OCI-LY1 (cell line): ENCODE measurements at regions not wholly inside any gene's neighbourhood (a gene's known extent, or its start where the extent isn't known, plus 50 kb on each side); places are given as distances from the start of the nearest gene placed in this dataset.

Experiments
- H2AFZ ChIP-seq: fragments of 200-600 bp; sonication (generic), shearing (Covaris generic); 2 replicates; pipeline ENCODE4 v1.6.0; 2014; ENCODE audit warnings: antibody characterized with exemption, mild to moderate bottlenecking, low read length
- H3F3A ChIP-seq: fragments of 200-600 bp; sonication (generic), shearing (Covaris generic); 2 replicates; pipeline ENCODE4 v1.6.0; 2014; ENCODE audit warnings: mild to moderate bottlenecking, antibody characterized with exemption, low read length, moderate library complexity; ENCODE audit not compliant: insufficient read depth
- H3K27ac ChIP-seq: fragments of 200-600 bp; sonication (generic); 2 replicates; pipeline ENCODE4 v1.5.1; 2014; ENCODE audit warnings: low read length, mixed run types, mild to moderate bottlenecking, low read depth; ENCODE audit not compliant: poor library complexity, severe bottlenecking
- H3K27me3 ChIP-seq: fragments of 200-600 bp; sonication (generic); 2 replicates; pipeline ENCODE4 v1.6.0; 2014; ENCODE audit warnings: antibody characterized with exemption, mild to moderate bottlenecking, low read length, moderate library complexity; ENCODE audit not compliant: insufficient read depth
- H3K36me3 ChIP-seq: fragments of 200-600 bp; sonication (generic); 2 replicates; pipeline ENCODE4 v1.6.1; 2014; ENCODE audit warnings: mild to moderate bottlenecking, antibody characterized with exemption, low read length, moderate library complexity, mixed read lengths; ENCODE audit not compliant: insufficient read depth
- H3K4me1 ChIP-seq: fragments of 200-600 bp; sonication (generic); 2 replicates; pipeline ENCODE4 v1.5.1; 2014; ENCODE audit warnings: mild to moderate bottlenecking, low read length, moderate library complexity; ENCODE audit not compliant: insufficient read depth, severe bottlenecking
- H3K4me2 ChIP-seq: fragments of 200-600 bp; sonication (generic), shearing (Covaris generic); 2 replicates; pipeline ENCODE4 v1.6.1; 2014; ENCODE audit warnings: low read length
- H3K4me3 ChIP-seq: fragments of 200-600 bp; sonication (generic); 2 replicates; pipeline ENCODE4 v1.5.1; 2014; ENCODE audit warnings: low read length, low read depth, mild to moderate bottlenecking, mixed read lengths; ENCODE audit not compliant: poor library complexity, severe bottlenecking
- H3K79me2 ChIP-seq: fragments of 200-600 bp; shearing (Covaris generic); 2 replicates; pipeline ENCODE4 v1.6.1; 2016; ENCODE audit warnings: mixed run types, low read length, mixed read lengths; ENCODE audit not compliant: insufficient read depth
- H3K9ac ChIP-seq: fragments of 200-600 bp; sonication (generic), shearing (Covaris generic); 2 replicates; pipeline ENCODE4 v1.6.1; 2014; ENCODE audit warnings: mild to moderate bottlenecking, low read length, mixed read lengths
- H3K9me2 ChIP-seq: fragments of 200-600 bp; sonication (generic), shearing (Covaris generic); 2 replicates; pipeline ENCODE4 v1.6.1; 2014; ENCODE audit warnings: low read depth, mild to moderate bottlenecking, low read length, mixed read lengths
- H3K9me3 ChIP-seq: fragments of 200-600 bp; shearing (Covaris generic); 2 replicates; pipeline ENCODE4 v1.6.1; 2014; ENCODE audit warnings: low read length, mixed read lengths
- H4K20me1 ChIP-seq: fragments of 200-600 bp; sonication (generic), shearing (Covaris generic); 2 replicates; pipeline ENCODE4 v1.6.0; 2016; ENCODE audit warnings: mild to moderate bottlenecking, low read length; ENCODE audit not compliant: insufficient read depth
- EZH2 ChIP-seq: fragments of 200-600 bp; sonication (generic), shearing (Covaris generic); IDR thresholded peaks from 2 replicates; pipeline ENCODE4 v1.8.0; 2017; ENCODE audit warnings: borderline replicate concordance, mixed run types, mild to moderate bottlenecking, antibody characterized with exemption, low read length, moderate library complexity, mixed read lengths
- TF ChIP-seq, protein P1 (sequence below): fragments of 200-600 bp; sonication (generic), shearing (Covaris generic); IDR thresholded peaks from 2 replicates; pipeline ENCODE4 v1.5.1; 2017; ENCODE audit warnings: mild to moderate bottlenecking, antibody characterized with exemption, low read length, moderate library complexity, mixed read lengths

GRCh38 chr14:45434221-45434620, 181.2 kb upstream of the MIS18BP1 start:
- Histone ChIP-seq H3K9me3 (no peaks in the 10 kb centered on the region), H3K4me2 (no peak overlapping the region), H3K4me1 (no peaks in the 10 kb centered on the region), H3K79me2 (no peaks in the 10 kb centered on the region), H3K27ac (no peak overlapping the region), H3K27me3 (no peaks in the 10 kb centered on the region), H3K9ac (no peak overlapping the region), H3K4me3 (no peak overlapping the region), H4K20me1 (no peaks in the 10 kb centered on the region), H3K36me3 (no peaks in the 10 kb centered on the region), H2AFZ (no peak overlapping the region), H3K9me2 (no peaks in the 10 kb centered on the region), H3F3A (no peaks in the 10 kb centered on the region)
- no peak for TF ChIP-seq EZH2
- TF ChIP-seq, protein P1, sequence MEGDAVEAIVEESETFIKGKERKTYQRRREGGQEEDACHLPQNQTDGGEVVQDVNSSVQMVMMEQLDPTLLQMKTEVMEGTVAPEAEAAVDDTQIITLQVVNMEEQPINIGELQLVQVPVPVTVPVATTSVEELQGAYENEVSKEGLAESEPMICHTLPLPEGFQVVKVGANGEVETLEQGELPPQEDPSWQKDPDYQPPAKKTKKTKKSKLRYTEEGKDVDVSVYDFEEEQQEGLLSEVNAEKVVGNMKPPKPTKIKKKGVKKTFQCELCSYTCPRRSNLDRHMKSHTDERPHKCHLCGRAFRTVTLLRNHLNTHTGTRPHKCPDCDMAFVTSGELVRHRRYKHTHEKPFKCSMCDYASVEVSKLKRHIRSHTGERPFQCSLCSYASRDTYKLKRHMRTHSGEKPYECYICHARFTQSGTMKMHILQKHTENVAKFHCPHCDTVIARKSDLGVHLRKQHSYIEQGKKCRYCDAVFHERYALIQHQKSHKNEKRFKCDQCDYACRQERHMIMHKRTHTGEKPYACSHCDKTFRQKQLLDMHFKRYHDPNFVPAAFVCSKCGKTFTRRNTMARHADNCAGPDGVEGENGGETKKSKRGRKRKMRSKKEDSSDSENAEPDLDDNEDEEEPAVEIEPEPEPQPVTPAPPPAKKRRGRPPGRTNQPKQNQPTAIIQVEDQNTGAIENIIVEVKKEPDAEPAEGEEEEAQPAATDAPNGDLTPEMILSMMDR = no peak

GRCh38 chr14:45426685-45427282, 173.8 kb upstream of the MIS18BP1 start:
- H4K20me1 ChIP-seq = no peaks in the 10 kb centered on the region
- H3F3A ChIP-seq = no peaks in the 10 kb centered on the region
- no peaks in the 10 kb centered on the region for H3K27me3 ChIP-seq
- TF ChIP-seq, protein P1 = peak; percentile 71
- no peak for TF ChIP-seq EZH2
- H2AFZ ChIP-seq = no peak overlapping the region
- no peak overlapping the region for H3K4me2 ChIP-seq
- H3K4me1 ChIP-seq = no peaks in the 10 kb centered on the region
- H3K9ac ChIP-seq = no peak overlapping the region
- H3K36me3 ChIP-seq = no peaks in the 10 kb centered on the region
- H3K4me3 ChIP-seq = no peak overlapping the region
- no peak overlapping the region for H3K27ac ChIP-seq
- H3K9me3 ChIP-seq = no peaks in the 10 kb centered on the region
- no peaks in the 10 kb centered on the region for H3K79me2 ChIP-seq
- H3K9me2 ChIP-seq = no peaks in the 10 kb centered on the region

- Histone ChIP-seq H3K4me1 (no peaks in the 10 kb centered on the region), H3K4me3 (no peak overlapping the region), H3K9ac (no peak overlapping the region)
Observed at GRCh38 chr14:45406942-45407341, 153.9 kb upstream of the MIS18BP1 start.

More at GRCh38 chr14:45406942-45407341, 153.9 kb upstream of the MIS18BP1 start:
- no peak overlapping the region for H3K4me2 ChIP-seq
- no peaks in the 10 kb centered on the region for H4K20me1 ChIP-seq
- no peaks in the 10 kb centered on the region for H3K27me3 ChIP-seq
- TF ChIP-seq EZH2 = no peak
- TF ChIP-seq, protein P1 = no peak
- no peaks in the 10 kb centered on the region for H3K79me2 ChIP-seq
- no peaks in the 10 kb centered on the region for H3K9me2 ChIP-seq
- no peaks in the 10 kb centered on the region for H3K36me3 ChIP-seq
- H3K27ac ChIP-seq = no peak overlapping the region
- H3F3A ChIP-seq = no peaks in the 10 kb centered on the region
- no peak overlapping the region for H2AFZ ChIP-seq
- no peaks in the 10 kb centered on the region for H3K9me3 ChIP-seq
